SHP77 (cell line): ENCODE measurements at regions not wholly inside any gene's neighbourhood (a gene's known extent, or its start where the extent isn't known, plus 50 kb on each side); places are given as distances from the start of the nearest gene placed in this dataset.
A peak's percentile ranks its signal among the peaks of the same experiment; 100 is the strongest.

Experiments used
- DNase-seq, 2 experiments: peaks; one replicate each; lab custom pipeline; 2025; lab: John Stamatoyannopoulos, UW

DNA sequence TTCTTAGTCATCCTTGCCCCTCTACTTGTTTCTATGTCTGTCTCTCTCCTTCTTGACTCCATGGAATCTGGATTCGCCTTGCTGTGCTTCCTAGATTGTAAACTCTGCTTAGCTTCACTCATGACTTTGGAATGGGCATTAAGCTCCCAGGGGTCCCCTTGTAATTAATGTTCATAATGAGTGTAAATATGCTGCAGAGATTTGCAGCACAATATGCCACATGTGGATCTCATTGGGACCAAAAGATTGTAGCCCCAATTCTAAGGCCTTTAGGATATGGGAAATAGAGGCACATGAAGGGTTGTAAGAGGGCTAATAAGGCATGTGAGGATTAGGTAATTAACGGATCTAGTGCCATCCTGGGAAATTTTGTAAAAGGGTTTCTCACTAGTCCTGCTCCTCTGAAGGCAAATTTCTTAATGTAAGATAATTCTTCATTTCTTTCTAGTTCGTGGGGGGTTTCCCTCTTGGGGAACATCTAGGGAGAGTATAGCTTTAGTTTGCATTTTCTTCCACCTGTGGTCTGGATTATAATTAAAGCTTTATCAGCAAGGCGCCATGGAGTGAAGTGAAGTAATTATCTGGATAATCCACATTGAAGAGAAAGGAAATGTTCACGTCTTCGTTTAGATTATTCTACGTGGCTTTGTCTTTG is 659.2 kb upstream of the PLXNA2 start:
- no peak for DNase-seq

DNA sequence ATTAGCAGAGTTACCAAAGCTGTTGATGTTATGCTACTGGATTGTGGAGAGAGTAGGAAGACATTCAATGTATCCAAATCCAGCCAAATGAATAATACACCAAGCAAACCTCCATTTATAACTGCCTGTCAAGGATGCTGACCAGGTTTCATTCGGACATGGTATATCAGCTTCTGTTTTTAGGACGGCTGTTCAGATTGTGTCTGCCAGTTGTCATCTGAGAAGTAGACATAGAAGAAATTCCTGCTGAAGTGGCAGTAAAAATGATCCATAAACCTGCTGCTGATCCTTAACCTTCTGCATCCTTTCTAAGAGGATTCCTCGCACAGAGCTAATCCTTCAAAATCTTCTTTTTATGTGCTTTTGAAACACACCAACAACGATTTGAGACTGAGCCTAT is 663.6 kb upstream of the PLXNA2 start:
- DNase-seq: no peak

GRCh38 chr1:208909011-208909984 is 665.1 kb upstream of the PLXNA2 start:
- DNase-seq: no peak

DNA sequence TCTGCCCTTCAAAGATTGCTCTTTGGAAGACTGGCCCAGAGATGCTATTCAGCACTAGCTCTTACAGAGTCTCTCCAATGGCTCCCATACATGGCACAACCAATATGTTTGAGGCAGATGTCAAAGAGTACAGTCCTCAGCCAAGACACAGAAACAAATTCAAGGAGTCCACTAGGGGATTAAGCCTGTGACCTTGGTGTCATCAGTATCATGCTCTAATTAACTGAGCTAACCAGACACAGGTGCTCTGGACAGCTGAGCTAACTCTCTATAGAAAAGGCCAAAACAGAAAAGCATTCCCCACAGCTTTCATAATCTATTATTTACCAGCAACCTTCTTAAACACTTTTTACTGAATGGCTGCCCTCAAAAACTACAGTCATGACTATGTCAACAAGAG is 666.0 kb upstream of the PLXNA2 start:
- DNase-seq: peak; percentile 16 to 27

DNA sequence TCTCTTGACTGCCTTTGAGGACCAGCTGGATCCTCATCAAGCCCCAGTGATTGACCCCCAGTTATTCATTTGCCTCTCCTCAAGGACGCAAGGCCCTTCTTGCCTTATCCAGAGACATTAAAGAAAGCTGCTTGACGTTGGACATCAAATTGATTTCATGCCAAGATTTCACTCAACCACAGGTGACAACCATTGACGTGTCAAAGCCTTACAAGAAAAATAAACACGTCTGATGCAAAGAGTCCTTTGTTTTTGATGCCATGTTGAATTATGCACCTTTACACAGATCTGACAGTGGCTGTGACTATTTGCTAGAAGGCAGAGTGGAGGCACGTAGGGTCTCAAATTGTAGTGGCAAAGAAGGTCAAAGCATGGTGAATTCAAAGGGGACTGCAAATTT is 666.2 kb upstream of the CAMK1G start:
- DNase-seq: no peak

GRCh38 chr1:208917723-208918122 is 665.8 kb upstream of the CAMK1G start:
- DNase-seq: no peak

DNA sequence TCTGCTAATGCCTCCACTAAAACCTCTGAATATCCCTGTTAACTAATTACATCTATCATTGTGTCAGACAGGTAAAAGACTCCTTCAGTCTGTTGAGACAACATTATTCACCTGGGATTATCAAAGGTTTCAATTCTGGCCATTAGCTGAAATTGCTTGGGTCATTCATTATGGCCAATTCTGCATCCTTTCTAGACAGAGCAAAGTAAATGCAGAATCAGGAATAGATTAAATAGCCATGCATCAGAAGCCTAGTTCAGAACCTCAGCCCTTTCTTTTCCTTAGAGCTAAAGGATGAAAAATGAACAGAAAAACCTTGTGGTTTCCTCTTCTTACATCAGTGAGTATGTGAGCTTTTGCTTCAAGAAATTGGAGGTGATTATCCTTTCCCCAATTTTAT is 665.4 kb upstream of the CAMK1G start:
- DNase-seq: no peak

- DNase-seq: no peak
Observed at GRCh38 chr1:208919371-208919770, 664.1 kb upstream of the CAMK1G start.

- no peak for DNase-seq
Observed at GRCh38 chr1:208921259-208921658, 662.3 kb upstream of the CAMK1G start.

DNA sequence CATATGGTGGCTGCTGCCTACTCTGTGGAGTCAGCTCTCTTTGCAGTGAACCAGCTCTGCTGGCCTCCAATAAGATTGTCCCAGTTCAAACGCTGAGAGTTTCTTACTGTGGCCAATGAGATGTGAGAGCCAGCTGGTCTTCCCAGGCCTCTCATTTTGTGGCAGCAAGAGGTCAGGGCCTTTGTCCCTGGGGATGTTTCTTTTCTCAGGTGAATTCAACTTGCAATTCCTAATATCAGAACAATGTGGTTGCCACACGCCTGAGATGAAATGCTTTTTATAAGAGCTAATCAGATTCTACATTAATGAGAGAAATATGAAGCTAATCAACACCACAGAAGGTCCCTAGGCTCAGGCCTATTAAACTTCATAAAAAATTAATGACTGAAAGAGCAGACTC is 660.1 kb upstream of the CAMK1G start:
- no peak for DNase-seq

DNA sequence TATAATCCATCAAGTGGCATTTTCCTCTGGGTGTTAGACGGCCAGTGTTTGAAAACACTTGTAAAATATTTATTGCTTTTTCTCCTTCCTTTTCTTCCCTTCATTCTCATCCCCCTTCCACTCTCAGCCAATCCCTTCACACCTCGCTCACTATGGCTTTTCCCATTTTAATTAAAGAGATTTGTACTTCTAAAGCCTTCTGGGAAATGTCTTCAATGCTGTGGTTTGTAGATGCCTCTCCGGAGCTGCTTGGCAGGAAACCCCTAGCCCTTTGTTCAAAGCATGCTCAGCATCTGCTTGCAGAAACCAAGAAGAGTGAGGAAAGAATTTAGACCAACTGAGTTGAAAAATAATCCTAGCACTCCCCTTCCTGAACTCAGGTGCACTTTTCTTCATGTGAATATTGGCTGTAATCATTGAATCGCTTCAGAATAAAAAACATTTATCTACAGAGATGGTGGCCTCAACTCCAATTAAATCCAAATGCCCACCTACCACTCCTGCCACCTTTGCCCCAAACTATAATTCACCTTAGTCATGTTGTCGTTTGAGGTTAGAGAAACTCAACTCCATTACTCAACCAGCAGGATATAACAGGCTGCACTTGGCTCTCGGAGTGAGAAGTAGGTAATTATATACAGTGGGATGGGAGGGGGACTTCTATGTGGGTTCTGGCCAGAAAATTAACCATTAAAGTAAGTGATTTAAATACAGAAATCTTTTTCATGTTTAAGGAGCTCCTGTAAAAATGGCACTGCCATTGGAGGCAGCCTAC is 659.4 kb upstream of the CAMK1G start:
- no peak for DNase-seq

DNA sequence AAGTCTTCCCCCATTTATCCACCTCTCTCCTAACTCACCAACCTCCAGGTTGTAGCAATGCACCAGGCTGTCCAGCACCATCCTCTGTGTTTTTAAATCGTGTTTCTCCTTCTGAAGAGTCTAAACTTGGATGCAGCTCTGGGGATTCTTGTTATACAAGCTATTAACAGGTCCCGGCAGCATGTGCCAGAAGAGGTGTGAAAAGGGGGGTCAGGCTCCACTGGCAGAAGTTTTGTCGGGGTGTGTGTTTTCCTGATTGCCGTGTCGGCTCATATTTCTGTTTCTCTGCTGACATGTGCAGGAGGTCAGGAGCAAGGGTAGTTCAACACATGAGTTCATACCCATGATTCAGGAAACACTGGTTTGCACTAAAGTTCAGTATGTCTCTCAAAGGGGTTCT is 658.6 kb upstream of the CAMK1G start:
- DNase-seq: no peak

GRCh38 chr1:208928349-208929010 is 655.0 kb upstream of the CAMK1G start:
- no peak for DNase-seq

GRCh38 chr1:208929575-208929974 is 653.9 kb upstream of the CAMK1G start:
- no peak for DNase-seq

DNA sequence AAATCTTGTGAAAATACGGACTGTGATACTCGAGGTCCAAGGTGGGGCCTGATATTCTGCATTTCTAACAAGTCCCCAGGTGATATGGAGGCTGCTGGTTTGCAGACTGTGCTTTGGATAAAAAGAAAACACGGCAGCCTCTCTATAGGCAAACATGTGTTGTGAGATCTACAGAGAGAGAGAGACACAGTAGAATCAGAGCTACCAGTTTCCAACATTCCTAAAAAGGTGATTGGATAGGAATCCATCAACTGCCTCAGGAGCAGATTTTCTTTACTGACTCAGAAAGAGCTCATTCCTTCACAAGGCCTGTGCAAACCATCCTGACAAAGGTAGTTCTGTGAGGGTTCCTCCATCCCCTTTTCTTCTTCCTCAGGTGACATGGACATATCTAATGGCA is 651.6 kb upstream of the CAMK1G start:
- DNase-seq: no peak

DNA sequence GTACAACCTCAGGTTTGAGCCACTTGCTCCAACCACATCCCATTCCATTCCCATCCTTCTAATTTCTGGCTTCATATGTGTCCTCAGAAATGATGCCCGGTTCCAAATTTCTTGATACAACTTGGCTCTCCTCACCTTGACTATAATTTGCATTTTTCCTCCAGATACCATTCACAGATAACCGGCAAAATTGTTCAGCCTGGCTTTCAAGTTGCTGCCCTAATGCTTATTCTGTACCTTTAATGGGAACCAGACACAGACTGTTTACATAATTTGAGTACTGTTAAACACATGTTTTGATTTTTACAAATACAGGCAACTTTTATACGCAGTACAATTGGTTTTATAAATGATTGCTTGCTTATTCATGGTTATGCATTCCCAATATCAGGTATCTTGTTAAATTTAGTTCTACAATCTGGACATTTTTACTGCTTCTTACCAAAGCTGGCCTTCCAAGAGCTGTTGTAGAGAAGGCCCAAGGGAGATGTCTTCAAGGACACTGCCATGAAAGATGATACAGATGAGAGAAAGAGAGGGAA is 649.5 kb upstream of the CAMK1G start:
- no peak for DNase-seq

GRCh38 chr1:208934933-208935332 is 648.6 kb upstream of the CAMK1G start:
- no peak for DNase-seq

GRCh38 chr1:208935517-208936187 is 647.9 kb upstream of the CAMK1G start:
- DNase-seq: no peak

DNA sequence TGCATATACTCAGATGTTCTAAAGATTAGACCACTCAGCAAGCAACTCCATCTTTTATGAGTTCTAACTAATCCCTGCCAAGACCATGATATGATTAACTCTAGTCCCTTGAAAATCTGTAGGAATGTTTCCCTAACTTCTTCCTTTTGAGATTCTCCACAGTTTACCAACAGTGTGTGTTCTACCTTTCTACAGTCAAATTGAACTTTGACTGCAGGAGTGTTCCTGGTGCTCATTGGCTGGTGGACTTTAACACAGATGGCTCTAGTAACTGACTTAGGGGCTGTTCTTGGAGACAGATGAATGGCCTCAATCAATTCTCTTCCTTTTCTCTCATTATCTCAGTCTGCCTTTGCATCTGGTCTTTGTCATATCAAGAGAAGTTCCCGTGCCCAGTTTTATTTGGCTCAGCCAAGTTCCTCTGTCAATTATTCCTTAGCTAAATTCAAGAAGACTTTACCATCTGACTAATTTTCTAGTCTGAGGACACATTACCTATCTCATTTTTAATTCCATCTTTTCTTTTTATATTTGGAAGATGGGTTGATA is 643.9 kb upstream of the CAMK1G start:
- no peak for DNase-seq

DNA sequence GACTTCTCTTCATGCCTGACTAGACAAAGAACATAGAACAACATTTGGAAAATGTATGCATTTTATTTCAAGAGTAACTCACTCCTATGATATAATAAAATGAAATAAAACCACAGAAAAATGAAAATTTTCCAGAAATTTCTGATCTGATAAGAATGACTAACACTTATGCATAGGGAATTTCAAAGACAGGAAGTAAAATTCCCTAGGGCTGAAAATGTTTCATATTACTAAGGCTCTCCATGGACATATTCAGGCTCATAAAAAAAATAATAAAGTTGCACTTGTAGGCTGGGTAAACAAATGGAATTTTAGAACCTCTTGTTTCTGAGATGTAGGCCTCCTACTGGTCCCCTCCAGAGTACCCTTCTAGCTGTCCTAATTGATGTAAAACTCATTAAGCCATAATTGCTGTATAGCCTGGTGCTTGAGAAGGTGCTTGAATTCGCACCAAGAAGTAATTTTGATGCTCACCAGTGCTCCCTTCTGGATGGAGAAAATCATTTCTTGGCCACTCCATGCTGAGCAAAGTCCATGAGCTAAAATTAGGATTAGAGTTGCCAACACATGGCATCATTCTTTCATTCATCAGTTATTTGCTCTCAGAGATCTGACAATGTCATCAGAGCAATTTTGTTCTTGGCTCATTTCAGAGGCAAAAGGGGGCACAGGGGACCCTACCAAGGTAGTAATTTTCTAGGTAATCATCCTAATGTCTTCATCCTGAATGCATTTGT is 641.0 kb upstream of the CAMK1G start:
- no peak for DNase-seq
